SU-DHL-6 (cell line): ENCODE measurements at regions not wholly inside any gene's neighbourhood (a gene's known extent, or its start where the extent isn't known, plus 50 kb on each side); places are given as distances from the start of the nearest gene placed in this dataset.

Experiments
- CTCF ChIP-seq: fragments of 200-600 bp; sonication (generic); IDR thresholded peaks from one replicate; pipeline ENCODE4 v1.5.1; 2017; ENCODE audit warnings: antibody characterized with exemption, mild to moderate bottlenecking, low read length, moderate library complexity; ENCODE audit not compliant: insufficient read depth, poor library complexity, severe bottlenecking
- EZH2phosphoT487 ChIP-seq: fragments of 200-600 bp; sonication (generic), shearing (Covaris generic); conservative IDR thresholded peaks from 2 replicates; pipeline ENCODE4 v1.6.1; 2018; ENCODE audit warnings: mild to moderate bottlenecking, antibody characterized with exemption, low read length, moderate library complexity, mixed read lengths

GRCh38 chr11:122317305-122317704 lies 201.3 kb upstream of the BLID start:
- no peak for TF ChIP-seq CTCF
- TF ChIP-seq EZH2phosphoT487: no peak
